ENCODE measurements at regions not wholly inside any gene's neighbourhood (a gene's known extent, or its start where the extent isn't known, plus 50 kb on each side); places are given as distances from the start of the nearest gene placed in this dataset.

DNA sequence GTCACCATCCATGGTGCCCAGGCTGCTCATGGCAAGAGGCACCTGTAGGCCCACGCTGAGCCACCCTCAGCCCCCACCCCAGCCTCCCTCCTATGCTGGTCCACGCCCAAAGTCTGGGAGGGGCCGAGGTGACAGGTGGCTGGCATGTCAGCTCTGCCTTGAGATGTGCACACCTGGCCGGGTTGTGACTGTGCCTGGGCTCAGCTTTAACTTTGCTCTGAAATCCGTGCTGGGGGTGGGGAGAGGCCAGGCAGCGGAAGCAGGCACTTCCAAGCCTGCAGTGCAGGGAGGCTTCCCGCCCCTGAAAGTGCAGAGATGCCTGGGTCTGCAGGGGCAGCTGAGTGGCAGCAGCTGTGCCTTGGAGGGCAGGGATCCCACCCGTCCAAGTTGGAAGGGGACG, 1124.8 kb downstream of the SI start:
- no peak for TF ChIP-seq POLR2A (IDR thresholded peaks at IDR 0.05; ENCODE audit: low read depth)
- TF ChIP-seq EP300 (IDR thresholded peaks at IDR 0.05) = no peak
- no peak for TF ChIP-seq POLR2AphosphoS5 (IDR thresholded peaks at IDR 0.05)
